HG03280 (cell line): ENCODE measurements at regions not wholly inside any gene's neighbourhood (a gene's known extent, or its start where the extent isn't known, plus 50 kb on each side); places are given as distances from the start of the nearest gene placed in this dataset.
"Not testable (repeated sequence)": the region's sequence is repeated elsewhere in the genome, so short reads cannot be mapped to it uniquely, and the experiment has no call there.

Experiments
- ATAC-seq: cut with Tn5 transposase; IDR thresholded peaks from one replicate; pipeline ENCODE4 v1.9.1; 2021; ENCODE audit warnings: mild to moderate bottlenecking, moderate library complexity; ENCODE audit not compliant: unreplicated experiment

DNA sequence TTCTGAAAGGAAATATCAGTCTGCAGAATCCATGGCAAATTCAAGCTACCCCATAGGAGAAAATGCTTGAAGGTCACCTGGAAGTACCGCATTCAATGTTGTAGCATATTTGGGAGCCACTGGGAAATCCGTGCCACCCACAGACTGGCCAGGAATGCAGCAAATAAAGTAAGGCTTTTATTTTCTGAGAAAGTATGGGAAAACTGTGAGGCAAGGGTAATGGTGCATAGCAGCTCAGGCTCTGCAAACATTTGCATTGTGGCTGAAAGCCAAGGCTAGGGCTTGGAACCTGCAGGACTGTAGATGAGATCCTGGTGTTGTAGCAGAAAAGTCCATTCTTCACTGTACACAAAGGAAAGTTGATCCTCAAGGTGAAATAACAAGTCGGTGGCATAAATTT, 450.9 kb upstream of the NR3C2 start:
- no peak for ATAC-seq

- ATAC-seq = no peak
Measured at GRCh38 chr4:148883891-148884290, 441.7 kb upstream of the NR3C2 start.

DNA sequence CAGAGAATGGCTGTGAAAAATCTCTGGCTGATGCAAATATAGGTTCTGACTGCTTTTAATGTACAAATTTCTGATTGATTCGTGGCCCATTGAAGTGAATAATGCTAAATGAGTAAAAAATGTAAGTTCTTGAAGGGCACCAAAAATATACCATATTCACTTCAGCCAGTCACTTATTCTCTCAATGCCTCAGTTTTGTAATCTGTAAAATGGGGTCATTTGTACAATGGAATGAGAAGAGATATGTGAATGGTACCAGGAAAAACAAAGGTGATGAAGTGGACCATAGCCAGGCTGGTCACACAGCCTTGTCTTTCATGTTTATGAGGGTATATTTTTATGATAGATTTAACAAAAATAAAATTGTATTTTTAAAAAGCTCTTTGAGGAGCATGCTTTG, 441.2 kb upstream of the NR3C2 start:
- ATAC-seq = no peak

GRCh38 chr4:148881860-148882643, 439.8 kb upstream of the NR3C2 start:
- ATAC-seq = no peak

- no peak for ATAC-seq
Measured at GRCh38 chr4:148874331-148874730, 432.1 kb upstream of the NR3C2 start.

- ATAC-seq = no peak
Measured at GRCh38 chr4:148868191-148868590, 426.0 kb upstream of the NR3C2 start.

GRCh38 chr4:148866666-148867065, 424.5 kb upstream of the NR3C2 start:
- no peak for ATAC-seq

GRCh38 chr4:148857973-148858534, 415.8 kb upstream of the NR3C2 start:
- no peak for ATAC-seq

DNA sequence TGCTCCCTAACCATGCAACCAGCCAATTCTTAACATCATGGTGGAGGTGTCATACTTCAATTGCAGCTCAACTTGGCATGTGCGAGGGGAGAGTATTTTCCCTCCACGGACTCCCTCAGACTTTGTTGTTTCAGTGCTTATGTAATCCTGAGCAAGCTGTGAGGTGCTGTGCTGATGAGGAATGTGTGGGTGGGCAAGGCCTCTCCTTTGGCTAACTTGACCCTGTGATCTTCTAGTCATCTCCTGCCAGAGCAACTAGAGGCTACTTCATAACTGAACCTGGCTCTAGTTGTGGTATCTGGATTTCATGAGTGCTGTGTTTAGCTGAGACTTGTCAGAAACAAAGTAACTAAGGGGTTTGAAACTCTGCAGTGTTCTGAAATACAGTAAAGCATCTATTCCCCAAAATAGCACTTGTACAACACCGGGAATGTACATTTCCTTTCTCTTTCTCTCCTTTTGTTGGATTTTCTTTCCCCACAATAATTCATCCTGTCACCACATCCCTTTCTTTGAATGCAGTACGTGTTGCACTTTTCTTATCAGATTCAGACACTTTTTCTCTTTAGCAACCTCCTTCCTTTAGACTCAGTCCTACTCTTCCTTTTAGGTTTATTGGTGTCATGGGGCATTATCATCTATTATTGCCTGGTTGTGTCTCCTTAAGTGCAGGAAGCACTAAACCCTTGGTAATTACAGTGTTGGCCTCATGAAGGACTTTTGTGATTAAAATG, 415.2 kb upstream of the NR3C2 start:
- no peak for ATAC-seq

DNA sequence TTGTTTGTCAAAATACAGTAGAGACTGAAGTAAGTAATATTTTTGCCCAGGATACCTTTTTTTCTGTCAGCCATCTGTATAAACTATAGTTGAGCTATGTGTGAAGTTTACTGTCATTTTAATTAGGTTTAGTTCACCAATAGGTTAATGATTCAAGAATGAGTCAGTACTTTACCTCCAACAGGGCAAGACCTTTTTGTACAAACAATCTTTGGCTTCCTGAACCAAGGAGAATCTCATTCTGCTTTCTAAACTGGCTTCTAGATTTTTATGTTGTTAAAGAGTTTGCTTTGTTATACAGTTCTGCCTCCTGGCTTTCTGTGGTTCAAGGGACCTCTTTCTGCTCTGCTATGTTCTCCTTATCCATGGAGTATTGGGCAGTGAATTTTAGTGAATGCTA, 412.0 kb upstream of the NR3C2 start:
- ATAC-seq = no peak

DNA sequence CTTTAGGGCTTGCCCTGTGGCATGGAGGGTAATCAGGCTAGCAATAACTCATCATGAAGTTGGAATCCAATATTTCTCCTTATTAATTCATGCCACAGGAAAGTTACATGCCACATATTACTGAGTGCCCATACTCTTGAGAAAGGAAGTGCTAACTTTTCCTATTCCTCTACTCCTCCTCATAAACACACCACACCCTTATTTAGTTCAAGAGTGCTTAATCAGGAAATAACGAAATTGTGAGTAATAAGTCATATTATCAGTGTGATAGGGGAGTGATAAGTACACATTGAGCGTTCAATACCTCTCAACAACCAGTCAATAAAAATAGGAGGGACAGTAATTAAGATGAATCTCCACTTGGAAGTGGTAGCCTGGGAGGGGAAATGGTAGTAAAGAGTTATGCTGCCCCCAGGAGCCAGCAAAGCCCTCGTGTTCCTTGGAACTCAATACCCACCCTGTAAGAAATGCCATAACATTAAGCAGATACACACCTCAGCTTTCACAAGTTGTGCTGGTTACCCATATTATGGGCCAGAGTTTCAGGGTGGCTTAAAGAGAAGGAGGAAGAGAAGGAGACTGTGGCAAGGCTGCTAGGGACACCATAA, 410.0 kb upstream of the NR3C2 start:
- no peak for ATAC-seq

DNA sequence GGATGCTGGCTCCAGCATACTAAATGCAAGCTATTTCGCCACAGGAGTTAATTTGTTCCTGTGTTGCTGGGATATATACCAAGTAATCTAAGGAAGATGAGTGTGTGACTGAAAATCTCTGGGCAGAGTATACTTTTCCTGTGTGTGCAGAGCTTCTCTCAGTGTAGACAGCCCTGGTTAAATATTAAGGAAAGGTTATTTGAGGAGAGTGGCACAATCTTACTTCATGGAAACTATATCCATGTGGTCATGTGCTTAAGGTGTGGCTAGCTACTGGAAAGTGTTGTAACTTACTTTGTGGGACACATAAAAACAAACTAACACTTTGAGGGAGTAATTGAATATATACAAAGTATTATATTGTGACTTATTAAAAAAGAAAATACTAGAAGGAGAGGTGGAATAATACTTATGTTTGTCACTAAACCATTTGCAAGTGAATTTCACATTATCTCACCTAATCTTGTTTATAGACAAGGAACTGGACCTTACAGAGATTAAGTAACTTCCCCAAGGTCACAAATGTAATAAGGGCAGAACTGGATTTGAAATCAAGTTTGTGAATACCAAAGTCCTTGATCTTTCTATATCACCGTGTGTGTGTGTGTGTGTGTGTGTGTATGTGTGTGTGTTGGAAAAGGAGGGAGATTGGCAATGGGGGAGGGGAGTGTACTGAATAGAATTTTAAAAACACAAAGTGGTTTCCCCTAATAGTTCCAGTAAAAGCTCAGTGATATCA, 408.2 kb upstream of the NR3C2 start:
- no peak for ATAC-seq

DNA sequence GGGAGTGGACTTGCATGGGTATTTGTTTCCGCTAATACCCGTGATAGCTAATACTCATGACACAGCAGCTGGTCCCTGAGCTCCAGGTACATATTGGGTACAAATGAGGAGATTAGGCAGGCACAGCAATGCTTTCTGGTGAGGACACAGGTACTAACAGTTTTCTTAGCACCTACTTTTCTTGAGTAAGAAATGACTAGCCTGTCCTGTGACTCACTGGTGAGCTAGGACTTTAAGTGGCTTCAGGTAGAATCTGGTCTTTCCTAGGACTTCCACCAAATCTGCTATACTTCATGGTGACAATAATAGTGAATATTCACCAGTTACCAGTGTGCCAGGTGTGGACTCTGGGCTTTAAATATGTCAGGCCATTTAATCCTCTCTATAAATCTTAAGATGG, 407.4 kb upstream of the NR3C2 start:
- ATAC-seq = no peak

- no peak for ATAC-seq
Measured at GRCh38 chr4:148847544-148848255, 405.5 kb upstream of the NR3C2 start.

GRCh38 chr4:148845609-148846008, 403.4 kb upstream of the NR3C2 start:
- no peak for ATAC-seq

DNA sequence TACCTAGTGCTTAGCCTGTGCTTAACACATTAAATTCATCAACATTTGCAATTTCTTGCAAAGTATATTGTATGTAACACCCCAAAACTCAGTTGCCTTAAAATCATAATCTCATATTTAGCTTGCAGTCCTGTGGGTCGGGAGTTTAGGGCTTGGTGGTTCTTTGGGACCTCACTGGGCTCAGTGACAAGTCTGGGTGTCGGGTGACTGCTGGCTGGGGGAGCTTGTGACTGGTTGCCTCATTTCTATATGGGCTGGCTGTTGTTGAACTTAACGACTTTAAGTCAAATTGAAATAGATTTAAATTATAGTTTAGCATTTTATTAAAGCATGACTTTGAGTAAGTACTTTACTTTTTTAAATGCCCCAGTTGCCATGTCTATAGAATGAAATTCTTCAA, 401.4 kb upstream of the NR3C2 start:
- no peak for ATAC-seq

DNA sequence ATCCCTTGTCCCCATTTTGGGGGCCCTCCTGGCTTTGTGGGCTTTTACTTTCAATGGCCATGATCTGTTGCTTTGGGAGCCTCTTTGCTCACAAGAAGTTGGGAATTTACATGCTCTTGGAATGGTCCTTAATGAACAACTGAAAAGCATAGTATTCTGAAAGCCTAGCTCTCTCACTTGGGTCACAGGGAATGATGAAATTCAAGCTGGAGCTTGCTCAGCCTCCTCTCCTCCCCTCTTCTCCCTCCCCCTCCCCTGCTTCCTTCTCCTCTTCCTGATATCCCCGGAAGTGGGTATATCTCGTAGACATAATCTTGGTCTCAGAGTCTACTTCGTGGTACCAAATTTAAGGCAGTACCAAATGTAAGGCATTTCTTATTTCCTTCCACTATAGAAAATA, 400.6 kb upstream of the NR3C2 start:
- no peak for ATAC-seq

- not testable (repeated sequence) for ATAC-seq
Measured at GRCh38 chr4:148837571-148837970, 395.4 kb upstream of the NR3C2 start.

DNA sequence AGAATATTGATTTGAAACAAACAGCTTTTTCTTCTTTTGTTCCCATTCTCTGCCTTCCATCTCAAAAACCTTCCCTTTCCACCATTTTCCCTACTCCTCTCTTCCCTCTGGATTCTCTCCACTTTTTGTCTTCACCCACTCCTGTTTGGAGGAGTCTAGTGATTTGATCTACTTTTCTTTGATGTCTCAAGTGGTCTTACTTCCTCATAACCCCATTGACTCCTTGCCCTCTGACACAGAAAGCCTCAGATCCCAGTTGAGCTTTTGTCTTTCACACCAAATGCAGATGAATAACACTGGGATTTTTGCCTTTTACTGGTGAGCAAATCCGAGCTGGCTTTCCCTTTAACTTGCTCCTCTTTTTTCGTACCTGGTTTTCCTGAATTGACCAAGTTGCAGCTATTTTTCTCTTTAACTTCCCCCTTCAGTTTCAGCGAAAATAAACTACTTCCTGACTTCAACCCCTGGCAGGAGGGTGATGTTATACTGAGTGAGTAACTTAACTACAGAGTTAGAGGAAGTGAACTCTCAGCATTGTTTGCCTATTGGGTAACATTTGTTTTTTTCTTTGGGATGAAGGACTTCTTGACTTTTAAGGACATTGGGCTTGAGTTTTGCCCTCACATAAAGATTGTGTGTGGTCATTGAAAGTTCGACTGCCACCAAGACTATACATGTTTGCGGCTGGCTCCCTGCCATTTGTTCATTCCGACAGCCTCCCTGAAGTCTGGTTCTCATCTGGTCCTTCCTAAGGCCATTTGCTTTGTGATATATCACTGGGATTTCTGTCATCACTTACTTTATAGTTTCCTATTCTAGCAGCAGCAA, 392.8 kb upstream of the NR3C2 start:
- no peak for ATAC-seq

DNA sequence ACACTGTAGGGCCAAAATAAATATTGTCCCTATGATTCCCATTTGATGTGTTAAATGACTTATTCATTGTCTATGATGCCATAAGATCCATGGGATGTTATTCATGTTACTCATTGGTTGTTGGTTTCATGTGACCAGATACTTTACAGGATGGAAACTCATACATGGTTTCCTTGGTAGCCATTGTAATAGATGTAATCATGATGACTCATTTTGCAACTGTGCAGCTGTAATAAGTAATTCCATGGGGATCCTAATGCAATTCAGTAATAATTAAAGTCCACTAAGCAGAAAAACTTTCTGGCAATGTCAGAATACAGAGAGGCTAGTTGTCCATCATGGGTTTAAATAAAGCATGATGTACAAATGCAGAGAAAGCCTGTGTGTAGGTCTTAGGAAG, 389.7 kb upstream of the NR3C2 start:
- no peak for ATAC-seq
